Transverse colon (tissue), 3 donors: ENCODE measurements at regions not wholly inside any gene's neighbourhood (a gene's known extent, or its start where the extent isn't known, plus 50 kb on each side); places are given as distances from the start of the nearest gene placed in this dataset.

ENCODE experiments used
- CTCF ChIP-seq, 5 experiments: fragments of 200-600 bp in 3 of 5; fragments of 450-650 bp in 2 of 5; sonication (generic) in 3 of 5; IDR thresholded peaks; 1 replicate in 2 of 5; 2 replicates in 3 of 5; pipeline ENCODE4 v1.5.1; 2016 to 2017; ENCODE audit warnings: antibody characterized with exemption in 5 of 5, inconsistent platforms in 3 of 5, mild to moderate bottlenecking in 2 of 5, moderate library complexity in 1 of 5
- EP300 ChIP-seq: sonication (generic); formaldehyde crosslinking; IDR thresholded peaks from one replicate; pipeline ENCODE4 v1.6.1; 2017; ENCODE audit warnings: antibody characterized with exemption, low read depth
- POLR2A ChIP-seq: fragments of 450-650 bp; IDR thresholded peaks from one replicate; pipeline ENCODE4 v1.6.1; 2016; ENCODE audit warnings: antibody characterized with exemption, mild to moderate bottlenecking, moderate library complexity

- no peak for TF ChIP-seq CTCF (IDR thresholded peaks at IDR 0.05)
- TF ChIP-seq POLR2A: no peak
- no peak for TF ChIP-seq EP300
Observed at GRCh38 chr3:56856752-56857151, 55.0 kb upstream of the ARHGEF3 start.
